SKM-1 treated with dmso at 0.1 percent for 144 hours (cell line): ENCODE measurements at regions not wholly inside any gene's neighbourhood (a gene's known extent, or its start where the extent isn't known, plus 50 kb on each side); places are given as distances from the start of the nearest gene placed in this dataset.
"Not testable (repeated sequence)": the region's sequence is repeated elsewhere in the genome, so short reads cannot be mapped to it uniquely, and the experiment has no call there.

Experiments
- DNase-seq: peaks from one replicate; lab custom pipeline; 2025; ENCODE audit not compliant: unreplicated experiment; lab: John Stamatoyannopoulos, UW

DNA sequence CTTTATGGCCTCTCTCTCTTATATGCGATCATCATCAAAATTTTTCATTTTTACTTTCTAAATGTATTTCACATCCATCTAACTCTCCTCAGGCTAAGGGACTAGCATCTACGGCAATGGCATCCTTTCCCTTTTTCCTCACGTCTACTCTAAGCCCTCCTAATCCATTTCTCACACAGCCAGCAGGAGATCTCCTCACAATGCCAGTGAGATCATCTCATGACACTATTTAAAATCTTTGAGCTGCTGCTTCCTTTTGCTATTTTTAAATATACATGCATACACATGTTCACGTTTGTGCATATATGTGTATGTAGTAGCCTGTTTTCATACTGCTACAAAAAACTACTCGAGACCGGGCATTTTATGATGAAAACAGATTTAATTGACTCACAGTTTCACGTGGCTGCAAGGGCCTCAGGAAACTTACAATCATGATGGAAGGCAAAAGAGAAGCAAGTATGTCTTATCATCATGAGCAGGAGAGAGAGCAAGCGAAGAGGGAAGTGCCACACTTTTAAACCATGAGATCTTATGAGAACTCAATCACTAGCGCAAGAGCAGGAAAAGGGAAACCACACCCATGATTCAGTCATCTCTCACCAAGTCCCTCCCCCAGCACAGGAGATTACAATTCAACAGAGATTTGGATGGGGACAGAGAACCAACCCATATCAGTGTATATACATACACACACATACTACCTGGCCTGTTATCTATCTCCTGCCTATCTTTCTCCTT, 599.2 kb upstream of the ROBO1 start:
- peak; percentile 45 for DNase-seq

DNA sequence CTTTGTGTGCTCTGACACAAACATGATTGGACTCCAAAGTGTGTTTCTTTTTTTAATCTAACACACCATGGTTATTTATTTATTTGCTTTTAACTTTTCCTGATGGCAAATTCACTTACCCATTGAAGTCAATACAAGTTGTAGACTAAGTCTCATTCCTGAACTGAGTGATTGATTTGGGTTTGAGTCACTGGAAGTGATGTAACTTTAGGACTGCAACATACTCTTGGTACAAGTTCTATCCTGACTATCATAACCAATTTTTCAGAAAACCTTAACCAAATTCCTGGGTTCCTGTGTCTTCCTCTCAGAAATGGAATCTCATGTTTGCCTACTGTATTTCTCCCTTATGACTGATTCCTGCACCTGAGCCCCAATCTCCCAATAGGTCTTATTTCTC, 590.0 kb upstream of the ROBO1 start:
- DNase-seq, result no peak

DNA sequence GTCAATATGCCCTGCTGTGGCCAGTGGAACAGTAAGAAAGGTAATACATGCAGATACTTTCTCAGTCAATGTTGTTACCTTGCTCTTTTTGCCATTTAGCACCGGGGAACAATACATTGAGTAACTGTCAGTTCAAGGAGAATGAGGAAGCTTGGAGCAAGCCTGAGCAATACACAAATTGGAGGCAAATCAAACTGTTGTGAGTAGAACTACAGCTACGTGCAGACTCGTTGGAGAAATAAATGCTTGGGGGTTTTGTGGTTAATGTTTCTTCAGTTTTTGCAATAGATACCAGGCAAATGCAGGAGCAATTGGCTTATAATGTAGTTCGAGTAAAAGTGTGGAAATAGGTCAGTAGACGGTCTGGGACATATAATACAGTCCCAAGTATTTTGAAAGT, 587.3 kb upstream of the ROBO1 start:
- DNase-seq, result peak; percentile 74

DNA sequence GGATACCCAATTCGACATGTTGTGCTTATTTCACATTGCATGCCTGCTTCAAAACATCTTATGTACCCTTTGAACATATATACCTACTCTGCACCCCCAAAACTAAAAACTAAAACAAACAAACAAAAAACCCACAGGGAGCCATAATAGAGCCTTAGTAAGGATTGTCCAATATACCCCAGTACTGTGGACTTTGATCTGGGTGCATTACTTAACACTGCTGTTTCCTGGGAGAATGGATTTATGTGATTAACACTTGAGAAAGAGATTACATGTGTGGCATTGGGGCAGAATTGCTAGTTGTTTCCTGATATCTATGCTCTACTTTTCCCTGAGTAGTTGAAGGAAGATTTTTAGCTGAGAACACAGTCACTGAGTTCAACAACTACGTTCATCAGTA, 583.4 kb upstream of the ROBO1 start:
- no peak for DNase-seq

DNA sequence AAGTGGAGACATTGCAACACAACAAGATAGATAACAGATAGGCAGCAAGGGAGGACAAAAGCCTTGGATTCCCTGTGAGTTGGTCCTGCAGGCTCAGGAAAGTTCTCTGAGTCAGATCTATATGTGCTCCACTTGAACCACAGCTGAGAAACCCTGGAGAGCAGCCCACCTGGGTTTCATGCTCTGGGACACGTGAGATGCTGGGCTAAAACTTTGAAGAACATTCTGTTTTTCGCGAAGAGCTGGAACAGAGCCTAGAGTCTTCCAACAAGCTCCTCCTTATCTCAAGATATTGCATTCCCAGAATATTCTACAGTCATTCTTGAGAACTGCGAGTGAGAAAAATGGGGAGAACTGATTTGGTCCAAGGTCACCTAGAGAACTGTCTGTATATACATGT, 583.0 kb upstream of the ROBO1 start:
- DNase-seq, result no peak

DNA sequence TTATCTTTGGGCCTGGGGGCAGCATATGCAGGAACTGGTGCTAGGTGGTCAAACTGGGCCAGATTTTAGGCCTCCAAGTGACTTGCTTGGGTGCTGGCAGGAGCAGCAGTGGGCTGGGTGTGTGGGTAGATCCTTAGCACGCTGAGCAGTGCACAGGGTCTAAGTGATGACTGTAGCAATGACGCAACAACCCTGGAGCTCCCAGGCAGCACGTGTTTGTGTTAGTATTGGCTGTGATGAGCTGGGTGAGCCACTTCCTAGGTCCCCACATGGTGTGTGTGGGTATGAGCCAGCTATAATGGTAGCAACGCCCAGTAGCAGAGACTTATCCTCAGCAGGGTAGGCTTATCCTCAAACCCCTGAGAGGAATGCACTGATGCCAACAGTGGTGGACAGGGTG, 570.6 kb upstream of the ROBO1 start:
- no peak for DNase-seq

DNA sequence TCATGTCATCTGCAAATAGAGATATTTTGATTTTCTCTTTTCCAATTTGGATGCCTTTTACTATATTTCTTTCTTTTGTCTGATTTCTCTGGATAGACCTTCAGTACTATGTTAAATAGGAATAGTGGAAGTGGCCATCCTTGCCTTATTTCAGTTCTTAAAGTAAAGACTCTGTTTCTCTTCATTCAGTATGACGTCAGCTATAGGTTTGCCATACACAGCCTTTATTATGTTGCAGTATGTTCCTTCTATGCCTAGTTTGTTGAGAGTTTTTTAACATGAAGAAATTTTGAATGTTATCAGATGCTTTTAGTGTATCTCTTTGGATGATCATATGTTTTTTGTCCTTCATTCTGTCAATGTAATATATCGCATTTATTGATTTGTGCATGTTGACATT, 566.7 kb upstream of the ROBO1 start:
- no peak for DNase-seq

DNA sequence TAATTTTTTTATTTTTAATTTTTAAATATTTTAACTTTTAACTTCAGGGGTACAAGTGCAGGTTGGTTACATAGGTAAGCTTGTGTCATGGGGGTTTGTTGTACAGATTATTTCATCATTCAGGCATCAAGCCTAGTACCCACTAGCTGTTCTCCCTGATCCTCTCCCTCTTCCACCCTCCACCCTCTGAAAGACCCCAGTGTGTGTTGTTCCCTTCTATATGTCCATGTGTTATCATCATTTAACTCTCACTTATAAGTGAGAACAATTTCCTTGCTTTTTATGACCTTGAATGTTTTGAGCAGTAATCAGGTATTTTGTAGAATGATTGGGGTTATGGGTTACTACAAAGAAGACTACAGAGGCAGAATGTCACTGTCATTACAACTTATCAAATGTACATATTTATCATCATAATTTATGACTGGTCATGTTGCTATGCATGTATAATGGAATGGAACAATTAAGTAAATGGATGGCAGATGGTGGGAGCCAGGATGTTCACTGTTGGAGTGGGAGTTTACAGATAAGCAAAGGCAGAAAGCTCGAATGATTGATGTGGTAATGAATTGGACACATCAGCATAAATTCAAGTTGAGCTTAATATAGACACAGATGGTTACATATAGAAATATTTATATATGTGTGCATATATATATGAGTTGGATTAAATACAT, 563.8 kb upstream of the ROBO1 start:
- no peak for DNase-seq

DNA sequence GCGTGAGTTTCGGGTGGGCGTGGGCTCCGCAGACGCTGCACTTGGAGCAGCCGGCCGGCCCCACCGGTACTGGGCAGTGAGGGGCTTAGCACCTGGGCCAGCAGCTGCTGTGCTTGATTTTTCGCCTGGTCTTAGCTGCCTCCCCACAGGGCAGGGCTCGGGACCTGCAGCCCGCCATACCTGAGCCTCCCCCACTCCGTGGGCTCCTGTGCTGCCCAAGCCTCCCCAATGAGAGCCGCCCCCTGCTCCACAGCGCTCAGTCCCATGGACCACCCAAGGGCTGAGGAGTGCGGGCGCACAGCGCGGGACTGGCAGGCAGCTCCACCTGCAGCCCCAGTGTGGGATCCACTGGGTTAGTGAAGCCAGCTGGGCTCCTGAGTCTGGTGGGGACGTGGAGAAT, 546.7 kb upstream of the ROBO1 start:
- DNase-seq, result not testable (repeated sequence)

DNA sequence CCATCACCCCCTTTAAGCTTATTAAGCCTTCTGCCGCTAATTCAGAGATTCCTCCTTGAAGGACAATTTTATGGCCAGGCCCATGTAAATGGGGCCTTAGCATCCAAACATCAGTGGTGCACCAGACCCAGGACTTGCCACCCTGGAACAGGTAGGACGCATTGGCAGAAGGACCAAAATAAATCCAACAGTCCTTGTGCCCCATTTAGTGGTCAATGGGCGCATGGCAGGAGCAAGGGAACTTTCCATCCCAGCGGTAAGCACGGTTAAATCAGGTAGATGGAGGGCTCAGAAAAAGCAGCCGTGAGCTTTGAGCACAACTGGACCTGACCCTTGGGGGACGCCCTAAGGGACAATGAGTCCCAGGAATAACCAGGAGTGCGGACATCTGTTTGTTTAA, 540.8 kb upstream of the ROBO1 start:
- no peak for DNase-seq

DNA sequence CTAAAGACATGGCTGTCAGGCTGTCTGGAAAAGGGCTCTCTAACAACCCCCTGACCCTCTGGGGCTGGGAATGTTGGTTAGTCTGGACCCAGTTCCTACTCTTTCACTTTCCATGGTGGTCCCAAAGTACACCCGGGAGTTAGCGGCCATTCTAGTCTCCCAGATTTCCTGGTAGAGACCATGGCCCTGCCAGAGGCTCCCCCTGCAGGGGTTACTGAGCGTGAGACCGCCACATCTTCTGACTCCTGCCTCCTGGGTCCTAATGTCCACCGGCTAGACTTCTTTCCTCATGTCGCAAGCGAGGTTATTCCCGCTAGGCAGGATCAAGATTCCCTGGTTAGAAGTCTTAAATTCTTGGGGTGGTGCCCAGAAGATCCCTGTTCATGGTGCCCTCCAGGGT, 540.0 kb upstream of the ROBO1 start:
- DNase-seq, result no peak

DNA sequence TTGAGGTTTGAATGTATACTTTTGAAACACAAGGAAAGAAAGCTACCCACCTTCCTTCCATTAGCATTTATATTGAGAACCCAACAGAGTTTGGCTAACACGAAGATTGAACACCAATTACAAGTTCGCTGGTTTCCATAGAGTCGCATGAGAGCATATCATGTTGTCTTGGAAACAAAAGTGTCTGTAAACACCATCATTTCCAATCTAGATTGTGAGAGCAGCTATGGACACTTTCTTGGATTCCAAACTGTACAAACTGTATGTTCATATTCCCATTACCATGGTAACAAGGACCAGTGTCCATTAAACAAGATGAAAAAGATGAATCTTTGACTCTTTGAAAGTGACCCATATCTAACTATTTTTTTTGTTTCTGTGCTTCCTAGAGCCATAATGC, 529.9 kb upstream of the ROBO1 start:
- no peak for DNase-seq

DNA sequence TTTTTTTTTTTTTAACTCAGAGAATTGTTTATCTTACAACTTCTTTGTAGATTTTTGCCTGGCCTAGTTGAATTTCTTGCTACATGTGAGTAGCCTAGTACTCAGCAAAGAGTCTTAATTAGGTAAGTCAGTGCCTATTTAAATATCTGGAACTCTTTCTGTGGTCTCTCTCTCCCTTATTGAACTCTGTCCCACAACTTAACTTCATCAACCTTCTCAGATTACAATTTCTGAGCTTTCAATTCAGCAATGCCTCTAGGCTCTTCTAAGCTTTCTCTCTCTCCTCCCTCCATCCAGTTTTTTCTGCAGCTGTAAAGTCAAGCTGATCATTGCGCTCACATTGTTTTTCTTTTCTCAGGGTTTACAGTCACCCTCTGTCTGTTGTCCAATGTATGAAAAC, 517.6 kb upstream of the ROBO1 start:
- no peak for DNase-seq

DNA sequence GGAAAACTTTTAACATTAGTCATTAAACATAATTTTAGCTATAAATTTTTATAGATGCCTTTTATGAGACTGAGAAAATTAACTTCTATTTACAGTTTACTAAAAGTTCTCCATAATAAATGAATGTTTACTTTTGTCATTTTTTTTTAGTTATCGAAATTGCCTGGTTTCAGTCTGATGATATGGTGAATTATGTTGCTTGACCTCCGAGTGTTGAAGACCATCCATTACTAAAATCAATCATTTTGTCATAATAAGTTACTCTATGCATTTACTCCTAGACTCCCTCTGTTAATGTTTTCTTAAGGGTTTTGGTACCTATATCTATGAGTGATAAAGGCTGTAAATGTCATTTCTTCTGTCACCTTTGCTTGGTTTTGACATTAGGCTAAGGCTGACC, 516.0 kb upstream of the ROBO1 start:
- DNase-seq, result no peak

DNA sequence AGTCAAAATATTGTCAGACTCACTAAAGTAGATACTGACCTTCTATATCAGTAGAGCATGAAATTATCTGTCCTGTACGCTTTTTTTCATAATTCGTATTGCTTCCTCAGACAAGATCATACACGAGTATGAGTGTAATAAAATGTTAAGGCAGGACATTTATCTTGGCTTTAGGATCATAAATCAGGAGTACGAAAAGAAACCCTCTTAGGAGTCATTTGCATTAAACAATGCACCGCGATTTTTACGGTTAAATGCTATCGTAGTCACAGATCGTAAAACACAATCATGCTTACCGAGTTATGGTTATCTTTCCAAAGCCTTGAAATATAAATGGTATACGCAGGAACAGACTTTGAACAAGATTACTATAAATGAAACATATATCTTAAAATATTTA, 510.3 kb upstream of the ROBO1 start:
- no peak for DNase-seq

DNA sequence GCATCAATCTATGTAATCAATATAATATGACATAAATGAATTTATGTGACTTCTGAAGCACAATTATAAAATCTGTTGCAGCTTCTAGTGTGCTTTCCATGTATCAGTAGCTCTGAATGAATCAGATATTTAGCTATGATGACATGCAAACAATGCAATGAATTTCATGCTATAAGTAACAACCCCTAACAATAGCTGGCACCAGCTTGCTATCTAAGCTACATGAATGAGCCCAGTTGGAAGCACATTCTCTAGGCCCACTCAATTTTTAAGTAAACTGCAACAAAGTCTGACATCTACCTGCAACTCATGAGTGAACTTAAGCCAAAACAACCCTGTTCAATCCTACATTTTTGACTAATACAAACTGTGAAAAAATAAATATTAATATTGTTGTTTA, 507.3 kb upstream of the ROBO1 start:
- DNase-seq, result no peak

DNA sequence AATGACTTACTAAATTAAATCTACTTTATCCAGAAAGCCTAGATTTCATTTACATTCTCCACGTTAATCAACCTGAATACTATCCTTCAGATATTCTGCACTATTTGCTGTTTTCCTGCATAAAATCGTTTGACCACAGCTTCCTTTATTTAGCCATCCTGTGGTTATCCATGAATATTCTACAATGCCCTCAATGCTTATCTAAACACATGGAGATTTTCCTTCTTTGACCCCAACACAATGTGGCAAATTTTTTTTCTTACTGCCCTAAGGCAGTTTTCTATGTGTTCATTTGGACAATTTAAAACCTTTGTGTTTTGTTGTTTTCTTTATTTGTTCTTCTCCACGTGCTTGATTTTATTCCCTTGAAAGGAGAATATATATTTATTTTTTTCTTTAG, 495.5 kb upstream of the ROBO1 start:
- DNase-seq, result no peak

DNA sequence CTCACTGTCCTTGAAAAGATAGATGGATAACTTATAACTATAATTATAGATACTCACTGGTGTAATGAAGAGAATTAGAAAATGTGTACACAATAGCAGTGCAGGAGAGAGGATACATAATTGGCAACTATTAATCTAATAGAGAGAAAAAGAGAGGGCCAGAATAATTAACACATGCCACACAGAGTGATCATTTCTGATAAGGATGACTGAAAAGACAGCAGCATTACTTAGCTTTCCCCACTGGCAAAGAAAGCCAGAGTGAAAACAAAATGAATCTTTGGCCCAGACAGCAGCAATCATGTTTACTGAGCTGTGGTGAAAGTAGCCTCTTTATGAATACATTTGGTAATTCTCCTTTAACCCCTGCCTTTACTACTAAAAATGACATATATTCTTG, 493.3 kb upstream of the ROBO1 start:
- DNase-seq, result no peak

DNA sequence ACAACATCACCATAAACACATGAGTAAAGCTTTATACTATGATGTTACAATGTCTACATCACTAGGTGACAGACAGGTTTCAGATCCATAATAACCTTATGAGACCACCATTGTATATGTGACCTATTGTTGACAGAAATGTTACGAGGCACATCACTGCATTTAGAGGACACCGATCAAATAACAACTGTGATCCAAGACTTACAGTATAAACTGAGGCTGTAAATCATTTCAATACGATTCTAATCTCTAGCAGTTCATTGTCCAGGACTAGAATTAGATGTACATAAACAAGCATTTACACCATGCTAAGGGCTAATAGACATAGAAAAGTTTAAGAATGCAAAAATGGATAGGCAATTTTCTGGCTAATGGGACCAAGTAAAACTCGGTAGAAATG, 491.9 kb upstream of the ROBO1 start:
- no peak for DNase-seq

DNA sequence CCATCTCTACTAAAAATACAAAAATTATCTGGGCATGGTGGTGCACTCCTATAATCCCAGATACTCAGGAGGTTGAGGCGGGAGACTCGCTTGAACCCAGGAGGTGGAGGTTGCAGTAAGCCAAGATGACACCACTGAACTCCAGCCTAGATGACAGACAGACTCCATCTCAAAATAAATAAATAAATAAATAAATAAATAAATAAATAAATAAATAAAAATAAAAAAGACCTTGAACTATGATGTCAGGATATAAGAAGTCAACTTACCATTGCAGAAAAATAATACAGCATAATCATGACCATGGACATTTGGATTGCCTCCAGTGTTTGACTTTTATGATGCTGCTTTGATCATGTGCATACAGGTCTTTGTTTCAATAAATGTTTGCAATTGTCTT, 484.3 kb upstream of the ROBO1 start:
- no peak for DNase-seq

DNA sequence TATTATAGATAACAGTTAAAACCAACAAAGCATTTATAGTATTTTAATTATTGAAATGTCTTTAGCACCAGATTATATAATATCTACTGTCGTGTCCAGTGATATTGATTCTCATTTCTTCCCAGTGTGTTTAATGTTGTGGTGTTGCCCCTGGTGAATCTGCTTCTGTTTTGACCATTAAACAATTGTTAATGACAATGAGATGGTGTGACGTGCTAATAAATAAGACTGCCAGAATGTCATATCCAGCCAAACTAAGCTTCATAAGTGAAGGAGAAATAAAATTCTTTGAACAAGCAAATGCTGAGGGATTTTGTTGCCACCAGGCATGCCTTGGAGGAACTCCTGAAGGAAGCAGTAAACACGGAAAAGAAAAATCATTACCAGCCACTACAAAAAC, 480.0 kb upstream of the ROBO1 start:
- no peak for DNase-seq

DNA sequence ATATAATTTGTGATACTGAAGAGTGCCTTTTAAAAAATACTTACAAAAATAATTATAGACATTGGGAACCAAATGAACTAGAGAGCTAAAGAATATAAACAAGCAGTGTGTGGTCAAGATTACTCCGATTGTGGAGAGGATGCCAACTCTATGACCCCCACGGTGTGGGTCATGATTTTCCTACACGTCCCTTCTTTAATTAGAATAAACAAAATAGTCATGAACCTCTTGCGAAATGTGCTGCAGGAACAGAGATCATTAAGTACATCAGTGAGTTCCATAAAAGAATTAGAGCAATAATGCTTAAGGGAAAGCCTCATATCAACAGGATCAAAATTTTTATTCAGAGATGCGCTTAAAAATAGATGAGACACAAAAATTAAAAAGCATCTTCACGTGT, 476.6 kb upstream of the ROBO1 start:
- DNase-seq, result no peak

DNA sequence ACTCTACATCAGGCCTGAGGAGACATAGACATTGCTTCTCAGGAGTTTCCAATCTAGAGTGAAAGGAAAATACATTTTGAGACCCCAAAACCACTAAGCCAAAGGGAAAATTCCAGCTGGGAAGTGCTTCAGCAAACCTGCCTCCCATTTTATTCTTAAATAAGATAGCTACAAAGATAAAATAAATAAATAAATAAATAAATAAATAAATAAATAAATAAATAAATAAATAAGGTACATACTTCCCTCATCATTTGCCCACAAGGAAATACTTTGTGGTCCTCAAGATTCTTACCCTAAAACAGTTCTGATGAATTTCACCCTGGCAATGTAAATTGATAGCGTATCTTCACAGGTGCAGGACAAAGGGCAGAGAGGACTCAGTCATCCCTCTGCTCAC, 474.0 kb upstream of the ROBO1 start:
- DNase-seq, result no peak
